ENCODE measurements at regions not wholly inside any gene's neighbourhood (a gene's known extent, or its start where the extent isn't known, plus 50 kb on each side); places are given as distances from the start of the nearest gene placed in this dataset.
"Not testable (repeated sequence)": the region's sequence is repeated elsewhere in the genome, so short reads cannot be mapped to it uniquely, and the experiment has no call there.

- DNase-seq = no peak
Measured at GRCh38 chr20:1801225-1801928, 93.8 kb upstream of the SIRPA start.

GRCh38 chr20:1800777-1801176 lies 94.4 kb upstream of the SIRPA start:
- peak; percentile 20 for DNase-seq
- in situ Hi-C loops (cut with MboI; ENCODE audit: low pct_unique_long_range_greater_than_20kb, low sequenced_read_pairs) = no loop called here

More at GRCh38 chr20:1801225-1801928, 93.8 kb upstream of the SIRPA start:
- in situ Hi-C loops (cut with MboI; ENCODE audit: low pct_unique_long_range_greater_than_20kb, low sequenced_read_pairs) = no loop called here

DNA sequence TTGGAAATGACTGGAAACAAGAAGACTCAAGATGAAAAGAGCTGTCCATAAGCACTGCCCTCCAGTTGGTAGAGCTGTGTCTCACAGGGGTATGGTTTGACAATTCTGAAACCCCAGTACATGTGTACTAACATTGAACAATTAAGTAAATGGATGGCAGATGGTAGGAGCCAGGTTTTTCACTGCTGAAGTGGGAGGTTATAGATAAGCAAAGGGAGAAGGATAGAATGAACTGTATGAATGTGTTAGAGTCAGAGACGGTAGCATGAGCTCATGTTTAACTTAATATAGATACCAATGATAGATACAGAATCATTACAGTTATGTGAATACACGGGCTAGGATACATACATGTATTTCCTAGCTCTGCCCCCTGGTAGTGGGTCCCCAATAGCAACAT lies 95.0 kb upstream of the SIRPA start:
- in situ Hi-C loops (cut with MboI; ENCODE audit: low pct_unique_long_range_greater_than_20kb, low sequenced_read_pairs) = no loop called here
- no peak for DNase-seq

- DNase-seq; in situ Hi-C loops (cut with MboI; ENCODE audit: low pct_unique_long_range_greater_than_20kb, low sequenced_read_pairs): not testable (repeated sequence)
Measured at GRCh38 chr20:1799746-1800145, 95.5 kb upstream of the SIRPA start.

- no peak for DNase-seq
- in situ Hi-C loops (cut with MboI; ENCODE audit: low pct_unique_long_range_greater_than_20kb, low sequenced_read_pairs) = no loop called here
Measured at GRCh38 chr20:1798982-1799381, 96.2 kb upstream of the SIRPA start.

DNA sequence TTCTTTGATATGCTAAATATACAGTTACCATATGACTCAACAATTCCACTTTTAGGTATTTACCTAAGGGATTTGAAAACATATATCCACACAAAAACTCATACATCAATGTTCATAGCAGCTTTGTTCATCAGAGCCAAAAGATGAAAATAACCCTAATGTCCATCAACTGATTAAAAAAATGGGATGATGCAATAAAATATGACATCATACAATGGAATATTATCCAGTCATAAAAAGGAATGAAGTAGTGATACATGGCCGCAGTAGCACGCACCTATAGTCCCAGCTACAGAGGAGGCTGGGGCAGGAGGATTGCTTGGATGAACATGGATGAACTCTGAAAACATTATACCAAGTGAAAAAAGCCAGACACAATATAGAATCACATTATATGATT lies 101.4 kb upstream of the SIRPA start:
- in situ Hi-C loops (cut with MboI; ENCODE audit: low pct_unique_long_range_greater_than_20kb, low sequenced_read_pairs) = no loop called here
- no peak for DNase-seq

DNA sequence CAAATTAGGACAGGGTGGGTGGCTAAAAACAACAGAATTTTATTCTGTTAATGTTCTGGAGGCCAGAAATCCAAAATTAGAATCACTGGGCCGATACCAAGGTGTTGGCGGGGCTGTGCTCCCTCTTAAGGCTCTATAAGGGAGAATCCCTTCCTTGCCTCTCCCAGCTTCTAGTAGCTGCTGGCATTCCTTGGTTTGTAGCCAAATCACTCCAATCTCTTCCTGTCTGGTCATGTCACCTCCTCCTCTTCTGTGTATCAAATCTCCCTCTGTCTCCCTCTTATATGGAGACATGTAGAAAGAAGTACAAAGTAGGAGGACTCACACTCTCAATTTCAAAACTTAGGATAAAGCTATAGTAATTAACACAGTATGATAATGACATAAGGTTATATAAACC lies 102.9 kb upstream of the SIRPA start:
- DNase-seq = no peak
- in situ Hi-C loops (cut with MboI; ENCODE audit: low pct_unique_long_range_greater_than_20kb, low sequenced_read_pairs) = no loop called here

DNA sequence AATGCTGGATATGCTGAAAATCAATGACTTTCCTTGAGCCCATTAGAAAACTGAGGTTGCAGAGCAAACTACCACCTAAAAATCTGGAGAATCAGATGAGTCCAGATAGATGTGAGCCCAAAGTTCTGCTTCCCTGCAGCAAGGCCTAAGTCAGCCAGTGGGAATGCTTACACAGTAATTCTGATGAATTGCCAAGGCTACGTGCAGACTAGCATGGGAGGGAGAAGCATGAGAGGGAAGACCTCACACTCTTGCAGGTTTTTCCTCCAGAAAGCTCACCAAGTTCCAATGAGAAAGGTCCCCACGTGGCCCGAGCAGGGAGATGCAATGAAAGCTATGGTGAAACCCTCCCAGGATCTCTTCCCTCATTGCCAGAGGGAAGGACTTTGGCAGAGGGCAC lies 104.8 kb upstream of the SIRPA start:
- no peak for DNase-seq
- in situ Hi-C loops (cut with MboI; ENCODE audit: low pct_unique_long_range_greater_than_20kb, low sequenced_read_pairs) = no loop called here

DNA sequence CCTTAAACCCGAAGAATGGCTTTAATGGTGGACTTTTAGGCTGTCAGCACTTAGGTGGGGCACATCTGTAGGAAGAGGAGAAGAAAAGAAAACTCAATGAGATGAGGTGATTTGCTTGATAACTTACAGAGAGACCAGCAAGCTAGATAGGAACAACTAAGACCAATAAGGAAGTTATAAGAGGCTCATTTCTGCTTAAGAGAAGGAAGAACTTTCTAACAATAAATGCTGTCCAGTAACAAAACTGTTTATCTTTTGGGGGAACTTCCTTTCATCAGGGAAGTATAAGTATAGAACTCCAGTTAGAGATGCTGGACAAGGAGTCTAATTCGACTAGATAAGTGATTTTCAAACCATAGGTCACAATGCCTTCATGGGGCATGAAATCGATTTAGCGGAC lies 107.2 kb upstream of the SIRPA start:
- in situ Hi-C loops (cut with MboI; ENCODE audit: low pct_unique_long_range_greater_than_20kb, low sequenced_read_pairs) = no loop called here
- no peak for DNase-seq

DNA sequence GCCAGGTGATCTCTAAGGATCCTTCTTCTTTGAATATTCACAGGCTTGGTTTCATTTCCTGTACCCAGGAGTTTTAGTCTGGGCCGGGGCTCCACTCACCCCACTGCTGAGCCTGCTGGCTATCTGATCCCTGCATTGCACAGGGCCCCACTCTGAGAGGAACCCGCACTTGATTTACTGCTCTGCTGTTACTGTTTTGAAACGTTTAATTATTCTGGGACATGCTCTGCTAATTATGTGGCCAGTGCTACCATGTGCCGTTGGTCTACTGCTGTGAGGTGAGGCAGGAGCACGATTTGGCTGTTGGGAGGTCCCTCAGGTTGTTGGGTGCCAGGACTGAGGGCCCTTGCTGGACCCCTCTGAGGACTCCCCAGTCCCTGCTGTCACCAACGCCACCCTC lies 108.7 kb upstream of the SIRPA start:
- DNase-seq = no peak
- in situ Hi-C loops (cut with MboI; ENCODE audit: low pct_unique_long_range_greater_than_20kb, low sequenced_read_pairs) = no loop called here

GRCh38 chr20:1784586-1784985 lies 110.6 kb upstream of the SIRPA start:
- in situ Hi-C loops (cut with MboI; ENCODE audit: low pct_unique_long_range_greater_than_20kb, low sequenced_read_pairs) = no loop called here
- DNase-seq = no peak

- no peak for DNase-seq
- in situ Hi-C loops (cut with MboI; ENCODE audit: low pct_unique_long_range_greater_than_20kb, low sequenced_read_pairs) = no loop called here
Measured at GRCh38 chr20:1783245-1783644, 112.0 kb upstream of the SIRPA start.

DNA sequence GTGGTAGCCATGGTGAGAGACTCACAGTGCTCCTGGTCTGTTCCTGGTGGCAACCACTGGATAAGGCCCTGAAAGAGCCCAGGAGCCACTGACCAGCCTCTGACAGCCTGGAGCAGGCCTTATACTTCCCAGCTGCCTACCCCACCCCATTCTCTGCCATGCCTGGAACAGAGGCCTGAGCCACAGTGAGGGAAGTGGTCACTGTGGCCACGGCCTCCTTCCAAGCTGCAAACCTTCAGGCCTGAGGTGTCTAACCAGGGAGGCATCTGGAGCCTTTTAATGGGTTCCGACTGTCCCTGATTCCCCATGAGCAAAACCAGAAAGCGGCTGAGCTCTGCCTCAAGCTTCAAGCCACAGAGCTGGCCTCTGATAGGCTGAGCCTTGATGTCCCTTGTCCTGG lies 113.0 kb upstream of the SIRPA start:
- DNase-seq = no peak
- in situ Hi-C loops (cut with MboI; ENCODE audit: low pct_unique_long_range_greater_than_20kb, low sequenced_read_pairs) = no loop called here

DNA sequence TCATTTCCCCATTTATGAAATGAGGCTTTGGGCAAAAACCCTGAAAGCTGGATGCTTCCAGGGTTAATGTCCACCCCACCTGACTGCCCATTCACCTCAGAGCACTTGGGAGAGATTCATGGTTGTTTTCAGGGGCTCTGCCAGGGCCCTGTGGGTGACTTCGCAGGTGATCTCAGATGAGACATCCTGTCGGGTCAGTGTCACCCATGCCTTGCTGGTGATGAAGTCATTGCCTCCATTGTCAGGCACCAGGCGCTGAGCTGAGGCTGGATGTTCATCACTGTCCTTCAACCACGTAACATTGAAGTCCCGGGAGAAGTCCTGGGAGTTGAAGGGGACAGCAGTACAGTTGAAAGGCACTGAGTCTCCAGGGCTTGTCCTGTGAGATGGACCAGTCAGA lies 115.6 kb upstream of the SIRPA start:
- in situ Hi-C loops (cut with MboI; ENCODE audit: low pct_unique_long_range_greater_than_20kb, low sequenced_read_pairs) = no loop called here
- no peak for DNase-seq

- in situ Hi-C loops (cut with MboI; ENCODE audit: low pct_unique_long_range_greater_than_20kb, low sequenced_read_pairs) = no loop called here
- DNase-seq = no peak
Measured at GRCh38 chr20:1778338-1778737, 116.9 kb upstream of the SIRPA start.

DNA sequence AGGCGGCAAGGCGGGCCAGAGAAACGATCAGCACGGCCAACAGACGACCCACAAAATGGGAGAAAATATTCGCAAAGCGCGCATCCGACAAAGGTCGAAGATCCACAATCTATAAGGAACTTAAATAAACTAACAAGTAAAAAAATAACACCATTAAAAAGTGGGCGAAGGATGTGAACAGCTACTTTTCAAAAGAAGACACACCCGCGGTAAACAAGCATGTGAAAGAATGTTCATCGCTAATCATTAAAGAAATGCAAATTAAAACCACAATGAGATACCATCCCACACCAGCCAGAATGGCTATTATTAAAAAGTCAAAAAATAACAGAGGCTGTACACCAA lies 117.8 kb upstream of the SIRPA start:
- in situ Hi-C loops (cut with MboI; ENCODE audit: low pct_unique_long_range_greater_than_20kb, low sequenced_read_pairs) = no loop called here
- DNase-seq = no peak

GRCh38 chr20:1776681-1777475 lies 118.3 kb upstream of the SIRPA start:
- in situ Hi-C loops (cut with MboI; ENCODE audit: low pct_unique_long_range_greater_than_20kb, low sequenced_read_pairs) = no loop called here
- DNase-seq = peak; percentile 81

DNA sequence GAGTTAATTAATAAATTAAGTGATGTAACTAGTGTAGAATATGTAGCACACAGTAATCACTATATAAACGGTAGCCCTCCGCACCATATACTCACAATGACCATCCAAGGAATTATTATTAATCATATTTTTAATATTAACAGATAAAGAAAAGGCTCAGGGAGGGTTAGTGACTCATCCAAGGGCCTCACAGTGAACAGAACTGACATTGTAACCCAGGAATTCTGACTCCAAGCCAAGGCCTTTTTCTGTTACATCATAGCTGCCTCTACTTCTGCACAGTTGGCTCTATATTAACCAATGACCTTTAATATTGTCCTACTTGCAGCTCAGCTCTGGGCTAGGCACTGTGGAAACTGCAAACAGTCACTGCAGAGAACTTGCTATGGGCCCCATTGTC lies 117.5 kb upstream of the SIRPG start:
- no peak for DNase-seq
- in situ Hi-C loops (cut with MboI; ENCODE audit: low pct_unique_long_range_greater_than_20kb, low sequenced_read_pairs) = no loop called here

GRCh38 chr20:1774479-1774878 lies 116.9 kb upstream of the SIRPG start:
- no peak for DNase-seq
- in situ Hi-C loops (cut with MboI; ENCODE audit: low pct_unique_long_range_greater_than_20kb, low sequenced_read_pairs) = no loop called here

DNA sequence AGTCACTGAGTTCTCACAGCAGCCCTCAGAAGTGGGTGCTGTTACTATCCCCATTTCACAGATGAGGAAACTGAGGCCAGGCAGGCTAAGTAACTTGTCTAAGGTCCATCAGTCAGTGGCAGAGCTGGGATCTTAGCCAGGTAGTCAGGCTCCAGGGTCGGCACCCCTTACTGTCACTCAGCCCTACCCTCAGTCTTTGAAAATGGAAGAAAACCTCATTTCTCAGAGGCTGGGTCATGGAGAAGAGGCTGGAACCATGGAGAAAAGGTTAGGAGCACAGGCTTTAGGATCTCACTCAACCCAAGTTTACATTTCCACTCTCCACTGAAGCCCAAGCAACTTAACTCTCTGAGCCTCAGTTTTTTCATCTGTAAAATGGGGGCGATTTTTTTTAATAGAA lies 116.2 kb upstream of the SIRPG start:
- DNase-seq = no peak
- in situ Hi-C loops (cut with MboI; ENCODE audit: low pct_unique_long_range_greater_than_20kb, low sequenced_read_pairs) = no loop called here

GRCh38 chr20:1769491-1769890 lies 111.9 kb upstream of the SIRPG start:
- no peak for DNase-seq
- in situ Hi-C loops (cut with MboI; ENCODE audit: low pct_unique_long_range_greater_than_20kb, low sequenced_read_pairs) = no loop called here
